ENCODE measurements at regions not wholly inside any gene's neighbourhood (a gene's known extent, or its start where the extent isn't known, plus 50 kb on each side); places are given as distances from the start of the nearest gene placed in this dataset.
"Not testable (repeated sequence)": the region's sequence is repeated elsewhere in the genome, so short reads cannot be mapped to it uniquely, and the experiment has no call there.

DNA sequence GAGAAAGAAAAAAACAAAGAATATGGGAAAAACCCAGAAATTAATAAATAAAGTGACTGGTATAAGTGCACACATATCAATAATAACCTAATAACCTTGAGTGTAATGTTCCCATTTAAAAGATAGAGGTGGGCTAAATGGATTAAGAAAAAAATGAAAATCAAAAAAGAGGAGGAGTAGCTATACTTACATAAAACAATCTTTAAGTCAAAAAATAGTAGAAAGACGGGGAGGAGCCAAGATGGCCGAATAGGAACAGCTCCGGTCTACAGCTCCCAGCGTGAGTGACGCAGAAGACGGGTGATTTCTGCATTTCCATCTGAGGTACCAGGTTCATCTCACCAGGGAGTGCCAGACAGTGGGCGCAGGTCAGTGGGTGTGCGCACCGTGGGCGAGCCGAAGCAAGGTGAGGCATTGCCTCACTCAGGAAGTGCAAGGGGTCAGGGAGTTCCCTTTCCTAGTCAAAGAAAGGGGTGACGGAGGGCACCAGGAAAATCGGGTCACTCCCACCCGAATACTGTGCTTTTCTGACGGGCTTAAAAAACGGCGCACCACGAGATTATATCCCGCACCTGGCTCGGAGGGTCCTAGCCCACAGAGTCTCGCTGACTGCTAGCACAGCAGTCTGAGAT lies 279.0 kb downstream of the RPAP3 start:
- not testable (repeated sequence) for H3K36me3 ChIP-seq (ENCODE audit: control insufficient read depth in 2 of 2, insufficient read depth in 2 of 2, low read length in 1 of 2); H3K27ac ChIP-seq (ENCODE audit: low read depth in 1 of 2, low read length in 1 of 2); H3K4me1 ChIP-seq (ENCODE audit: control insufficient read depth in 2 of 2, insufficient read depth in 2 of 2, low read length in 2 of 2); DNase-seq (ENCODE audit: low read depth in 6 of 9, low spot score in 9 of 9); H3K27me3 ChIP-seq (ENCODE audit: control insufficient read depth in 2 of 2, insufficient read depth in 1 of 2, low read length in 1 of 2); H3K9me3 ChIP-seq (ENCODE audit: control insufficient read depth in 2 of 2, insufficient read depth in 1 of 2, low read length in 1 of 2); H3K4me3 ChIP-seq (ENCODE audit: low read length in 2 of 2)
- WGBS = 96% methylated on average over 21 of the region's 21 CpGs

DNA sequence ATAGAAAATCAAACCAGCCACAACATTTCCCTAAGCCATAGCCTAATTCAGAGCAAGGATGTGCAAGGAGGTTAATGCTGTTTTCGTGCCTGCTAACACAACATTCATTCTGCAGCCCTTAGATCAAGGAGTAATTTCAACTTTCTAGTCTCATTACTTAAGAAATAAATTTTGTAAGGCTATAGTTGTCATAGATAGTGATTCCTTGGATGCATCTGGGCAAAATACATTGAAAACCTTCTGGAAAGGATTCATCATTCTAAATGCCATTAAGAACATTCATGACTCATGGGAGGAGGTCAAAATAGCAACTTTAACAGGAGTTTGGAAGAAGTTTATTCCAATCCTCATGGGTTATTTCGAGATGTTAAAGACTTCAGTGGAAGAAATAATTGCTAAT lies 283.2 kb downstream of the RPAP3 start:
- no peaks in the 10 kb centered on the region for H3K27me3 ChIP-seq (ENCODE audit: control insufficient read depth in 2 of 2, insufficient read depth in 1 of 2, low read length in 1 of 2)
- no peaks in the 10 kb centered on the region for H3K36me3 ChIP-seq (ENCODE audit: control insufficient read depth in 2 of 2, insufficient read depth in 2 of 2, low read length in 1 of 2)
- H3K9me3 ChIP-seq (ENCODE audit: control insufficient read depth in 2 of 2, insufficient read depth in 1 of 2, low read length in 1 of 2) = no peaks in the 10 kb centered on the region
- H3K4me1 ChIP-seq (ENCODE audit: control insufficient read depth in 2 of 2, insufficient read depth in 2 of 2, low read length in 2 of 2) = no peaks in the 10 kb centered on the region
- DNase-seq (ENCODE audit: low read depth in 6 of 9, low spot score in 9 of 9) = no peak
- H3K27ac ChIP-seq (ENCODE audit: low read depth in 1 of 2, low read length in 1 of 2) = no peak overlapping the region
- 90% methylated on average over 2 of the region's 2 CpGs for WGBS
- no peak overlapping the region for H3K4me3 ChIP-seq (ENCODE audit: low read length in 2 of 2)

DNA sequence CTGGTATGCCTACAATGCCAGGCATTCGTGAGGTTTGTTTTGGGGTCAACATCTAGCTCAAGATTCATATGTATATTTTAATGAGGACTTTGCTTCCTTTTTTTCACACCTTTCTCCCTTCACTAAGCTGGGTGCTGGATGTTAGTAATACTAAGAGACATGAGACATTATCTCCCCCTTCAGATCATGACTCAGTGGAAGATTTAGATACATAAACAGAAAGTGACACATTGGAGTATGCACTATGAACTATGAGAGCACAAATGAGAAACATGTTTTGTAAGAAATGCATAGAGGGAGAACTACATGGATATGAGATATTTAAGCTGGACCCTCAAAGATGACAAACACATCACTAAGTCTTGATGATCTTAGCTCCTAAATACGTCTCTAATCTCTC lies 286.3 kb downstream of the RPAP3 start:
- H3K4me3 ChIP-seq (ENCODE audit: low read length in 2 of 2) = no peak overlapping the region

DNA sequence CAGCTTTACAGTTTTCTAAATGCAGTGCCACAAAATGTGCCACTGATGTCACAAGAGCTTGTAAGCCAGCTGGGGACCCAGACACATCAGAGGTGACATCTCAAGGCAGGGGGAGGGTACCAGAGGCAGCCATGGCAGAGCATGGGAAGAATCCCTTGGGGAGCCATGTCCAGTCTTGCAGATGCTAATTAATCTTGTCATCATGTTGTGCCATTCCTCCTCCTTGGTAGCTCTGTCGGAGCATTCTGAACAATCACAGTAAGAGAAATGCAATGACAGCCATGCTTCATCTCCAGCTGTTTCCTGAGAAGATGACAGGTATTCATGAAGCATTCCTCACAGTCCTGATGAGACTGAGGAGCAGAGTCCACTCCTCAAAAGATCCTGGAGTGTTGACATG lies 287.9 kb downstream of the RPAP3 start:
- Histone ChIP-seq H3K36me3 (ENCODE audit: control insufficient read depth in 2 of 2, insufficient read depth in 2 of 2, low read length in 1 of 2) (no peaks in the 10 kb centered on the region), H3K27ac (ENCODE audit: low read depth in 1 of 2, low read length in 1 of 2) (no peak overlapping the region), H3K27me3 (ENCODE audit: control insufficient read depth in 2 of 2, insufficient read depth in 1 of 2, low read length in 1 of 2) (no peaks in the 10 kb centered on the region), H3K4me1 (ENCODE audit: control insufficient read depth in 2 of 2, insufficient read depth in 2 of 2, low read length in 2 of 2) (no peaks in the 10 kb centered on the region), H3K9me3 (ENCODE audit: control insufficient read depth in 2 of 2, insufficient read depth in 1 of 2, low read length in 1 of 2) (no peaks in the 10 kb centered on the region), H3K4me3 (ENCODE audit: low read length in 2 of 2) (no peak overlapping the region)
- no peak for DNase-seq (ENCODE audit: low read depth in 6 of 9, low spot score in 9 of 9)
- 100% methylated on average over 1 of the region's 1 CpG for WGBS

More for the DNA sequence above, 286.3 kb downstream of the RPAP3 start:
- no peaks in the 10 kb centered on the region for H3K9me3 ChIP-seq (ENCODE audit: control insufficient read depth in 2 of 2, insufficient read depth in 1 of 2, low read length in 1 of 2)
- H3K4me1 ChIP-seq (ENCODE audit: control insufficient read depth in 2 of 2, insufficient read depth in 2 of 2, low read length in 2 of 2) = no peaks in the 10 kb centered on the region
- no peaks in the 10 kb centered on the region for H3K27me3 ChIP-seq (ENCODE audit: control insufficient read depth in 2 of 2, insufficient read depth in 1 of 2, low read length in 1 of 2)
- H3K27ac ChIP-seq (ENCODE audit: low read depth in 1 of 2, low read length in 1 of 2) = no peak overlapping the region
- no peaks in the 10 kb centered on the region for H3K36me3 ChIP-seq (ENCODE audit: control insufficient read depth in 2 of 2, insufficient read depth in 2 of 2, low read length in 1 of 2)
- no peak for DNase-seq (ENCODE audit: low read depth in 6 of 9, low spot score in 9 of 9)
- WGBS = 96% methylated on average over 2 of the region's 2 CpGs

DNA sequence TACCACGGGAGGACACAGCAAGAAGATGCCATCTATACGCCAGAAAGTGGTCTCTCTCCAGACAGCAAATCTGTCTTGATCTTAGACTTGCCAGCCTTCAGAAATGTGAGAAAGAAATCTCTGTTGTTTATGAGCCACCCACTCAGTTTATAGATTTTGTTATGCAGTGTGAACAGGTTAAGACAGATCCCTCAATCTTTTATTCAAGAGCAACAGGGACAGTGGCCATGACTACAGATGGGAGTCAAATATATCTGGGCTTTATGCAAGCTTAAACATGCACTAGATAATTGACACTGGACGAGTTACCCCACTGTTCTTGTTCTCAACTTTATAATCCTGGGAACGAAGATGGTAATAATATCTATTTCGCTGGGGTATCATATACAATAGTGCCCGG lies 288.7 kb downstream of the RPAP3 start:
- Histone ChIP-seq H3K36me3 (ENCODE audit: control insufficient read depth in 2 of 2, insufficient read depth in 2 of 2, low read length in 1 of 2) (no peaks in the 10 kb centered on the region), H3K27ac (ENCODE audit: low read depth in 1 of 2, low read length in 1 of 2) (no peak overlapping the region), H3K27me3 (ENCODE audit: control insufficient read depth in 2 of 2, insufficient read depth in 1 of 2, low read length in 1 of 2) (no peaks in the 10 kb centered on the region), H3K4me3 (ENCODE audit: low read length in 2 of 2) (no peak overlapping the region), H3K4me1 (ENCODE audit: control insufficient read depth in 2 of 2, insufficient read depth in 2 of 2, low read length in 2 of 2) (no peaks in the 10 kb centered on the region), H3K9me3 (ENCODE audit: control insufficient read depth in 2 of 2, insufficient read depth in 1 of 2, low read length in 1 of 2) (no peaks in the 10 kb centered on the region)
- WGBS = 92% methylated on average over 6 of the region's 6 CpGs
- no peak for DNase-seq (ENCODE audit: low read depth in 6 of 9, low spot score in 9 of 9)

DNA sequence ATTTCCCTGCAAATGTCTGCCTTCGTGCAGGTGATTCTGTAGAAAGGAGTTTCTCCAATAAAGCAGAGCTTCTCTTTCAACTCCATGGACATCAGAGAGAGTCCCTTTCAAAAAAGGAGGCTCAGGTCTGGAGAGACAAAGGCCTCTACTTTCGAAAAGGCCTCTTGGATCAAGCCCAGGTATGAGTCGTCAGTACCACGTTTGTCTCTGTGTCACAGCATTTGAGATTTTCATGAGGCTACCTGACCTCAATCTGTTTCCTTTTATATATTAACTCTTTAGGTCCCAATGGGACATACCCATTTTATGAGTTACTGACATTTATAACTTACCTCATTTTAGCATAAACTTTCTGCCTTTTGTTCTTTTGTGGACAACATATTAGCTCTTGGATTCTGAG lies 290.8 kb downstream of the RPAP3 start:
- no peaks in the 10 kb centered on the region for H3K27me3 ChIP-seq (ENCODE audit: control insufficient read depth in 2 of 2, insufficient read depth in 1 of 2, low read length in 1 of 2)
- no peaks in the 10 kb centered on the region for H3K36me3 ChIP-seq (ENCODE audit: control insufficient read depth in 2 of 2, insufficient read depth in 2 of 2, low read length in 1 of 2)
- no peaks in the 10 kb centered on the region for H3K9me3 ChIP-seq (ENCODE audit: control insufficient read depth in 2 of 2, insufficient read depth in 1 of 2, low read length in 1 of 2)
- no peak for DNase-seq (ENCODE audit: low read depth in 6 of 9, low spot score in 9 of 9)
- H3K4me3 ChIP-seq (ENCODE audit: low read length in 2 of 2) = no peak overlapping the region
- peaks cover 5 to 12% of the 10 kb centered on the region in 2 donors for H3K4me1 ChIP-seq (ENCODE audit: control insufficient read depth in 2 of 2, insufficient read depth in 2 of 2, low read length in 2 of 2)
- no peak overlapping the region for H3K27ac ChIP-seq (ENCODE audit: low read depth in 1 of 2, low read length in 1 of 2)
- 78% methylated on average over 4 of the region's 4 CpGs for WGBS

DNA sequence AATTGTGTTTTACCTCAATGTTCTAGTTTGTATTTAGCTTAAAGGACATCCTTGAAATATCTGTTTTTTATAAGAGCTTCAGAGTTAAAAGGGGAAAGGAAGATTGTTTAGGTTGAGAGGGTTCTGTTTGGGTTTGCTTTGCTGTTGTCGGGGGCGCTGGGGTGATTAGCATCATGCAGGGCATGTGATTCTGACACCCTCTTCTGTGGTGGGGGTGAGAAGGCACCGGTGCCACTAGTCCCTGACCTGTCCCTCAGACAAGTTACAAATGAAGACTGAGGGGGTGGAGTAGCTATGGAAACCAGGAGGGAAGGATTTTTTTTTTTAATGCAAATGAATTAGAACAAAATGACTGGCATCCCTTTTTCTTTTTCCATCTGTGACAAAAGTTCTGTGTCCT lies 291.3 kb downstream of the RPAP3 start:
- Histone ChIP-seq H3K4me3 (ENCODE audit: low read length in 2 of 2) (no peak overlapping the region), H3K9me3 (ENCODE audit: control insufficient read depth in 2 of 2, insufficient read depth in 1 of 2, low read length in 1 of 2) (no peaks in the 10 kb centered on the region), H3K27ac (ENCODE audit: low read depth in 1 of 2, low read length in 1 of 2) (no peak overlapping the region), H3K4me1 (ENCODE audit: control insufficient read depth in 2 of 2, insufficient read depth in 2 of 2, low read length in 2 of 2) (peaks cover 5 to 12% of the 10 kb centered on the region in 2 donors), H3K27me3 (ENCODE audit: control insufficient read depth in 2 of 2, insufficient read depth in 1 of 2, low read length in 1 of 2) (no peaks in the 10 kb centered on the region), H3K36me3 (ENCODE audit: control insufficient read depth in 2 of 2, insufficient read depth in 2 of 2, low read length in 1 of 2) (no peaks in the 10 kb centered on the region)
- no peak for DNase-seq (ENCODE audit: low read depth in 6 of 9, low spot score in 9 of 9)
- 95% methylated on average over 3 of the region's 3 CpGs for WGBS

DNA sequence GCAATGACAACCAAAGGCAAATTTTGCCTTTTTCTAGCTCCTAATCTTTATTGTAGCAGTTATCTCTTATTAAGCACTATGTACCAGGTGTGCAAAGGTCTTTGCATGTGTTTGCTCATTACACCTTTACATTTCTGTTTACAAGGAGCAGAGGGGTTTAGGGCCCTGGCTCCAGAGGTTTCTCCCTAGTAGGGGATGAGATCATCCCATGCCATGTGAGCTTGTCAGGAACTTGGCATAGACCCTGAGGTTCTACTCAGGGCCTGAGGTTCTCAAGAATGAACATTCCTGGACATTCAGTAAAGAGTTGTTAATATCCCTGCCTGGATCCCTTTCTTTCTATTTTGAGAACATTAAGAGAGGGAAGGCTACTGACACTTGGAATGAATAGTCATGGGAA lies 292.0 kb downstream of the RPAP3 start:
- no peak for DNase-seq (ENCODE audit: low read depth in 6 of 9, low spot score in 9 of 9)
- H3K36me3 ChIP-seq (ENCODE audit: control insufficient read depth in 2 of 2, insufficient read depth in 2 of 2, low read length in 1 of 2) = no peaks in the 10 kb centered on the region
- H3K9me3 ChIP-seq (ENCODE audit: control insufficient read depth in 2 of 2, insufficient read depth in 1 of 2, low read length in 1 of 2) = no peaks in the 10 kb centered on the region
- no peak overlapping the region for H3K4me3 ChIP-seq (ENCODE audit: low read length in 2 of 2)
- H3K4me1 ChIP-seq (ENCODE audit: control insufficient read depth in 2 of 2, insufficient read depth in 2 of 2, low read length in 2 of 2) = peaks cover 5 to 12% of the 10 kb centered on the region in 2 donors
- no peaks in the 10 kb centered on the region for H3K27me3 ChIP-seq (ENCODE audit: control insufficient read depth in 2 of 2, insufficient read depth in 1 of 2, low read length in 1 of 2)
- H3K27ac ChIP-seq (ENCODE audit: low read depth in 1 of 2, low read length in 1 of 2) = no peak overlapping the region

DNA sequence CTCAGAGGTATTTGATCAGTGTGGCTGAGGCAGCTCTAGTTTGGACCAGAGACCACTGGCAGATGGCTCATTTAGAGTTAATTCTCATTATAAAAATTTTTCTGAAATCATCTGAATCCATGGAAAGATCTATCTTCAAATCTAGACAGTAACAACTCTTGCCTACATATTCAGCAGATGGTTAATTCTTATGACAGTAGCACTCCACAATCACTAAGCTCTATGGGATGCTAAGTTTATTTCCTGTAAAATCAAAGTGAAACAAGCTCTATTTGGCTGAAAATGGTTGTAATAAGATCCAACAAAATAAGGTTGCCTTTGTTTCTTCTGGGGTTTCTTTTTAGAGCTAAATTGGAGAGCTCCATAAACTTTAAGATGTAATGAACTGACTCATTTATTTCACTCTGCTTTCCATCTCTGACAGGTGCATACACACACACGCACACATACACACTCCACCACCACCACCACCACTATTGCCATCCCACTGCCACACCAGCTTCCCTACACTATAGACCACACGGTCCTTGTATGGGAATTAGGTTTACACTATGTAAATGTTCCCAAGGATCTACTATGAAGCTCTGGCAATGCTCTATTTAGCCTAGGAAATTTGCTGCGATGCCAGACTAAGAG lies 293.1 kb downstream of the RPAP3 start:
- no peak overlapping the region for H3K27ac ChIP-seq (ENCODE audit: low read depth in 1 of 2, low read length in 1 of 2)
- no peak for DNase-seq (ENCODE audit: low read depth in 6 of 9, low spot score in 9 of 9)
- no peaks in the 10 kb centered on the region for H3K9me3 ChIP-seq (ENCODE audit: control insufficient read depth in 2 of 2, insufficient read depth in 1 of 2, low read length in 1 of 2)
- 97% methylated on average over 3 of the region's 3 CpGs for WGBS
- H3K4me3 ChIP-seq (ENCODE audit: low read length in 2 of 2) = no peak overlapping the region
- no peaks in the 10 kb centered on the region for H3K36me3 ChIP-seq (ENCODE audit: control insufficient read depth in 2 of 2, insufficient read depth in 2 of 2, low read length in 1 of 2)
- no peaks in the 10 kb centered on the region for H3K27me3 ChIP-seq (ENCODE audit: control insufficient read depth in 2 of 2, insufficient read depth in 1 of 2, low read length in 1 of 2)
- peaks cover 5 to 16% of the 10 kb centered on the region in 2 donors for H3K4me1 ChIP-seq (ENCODE audit: control insufficient read depth in 2 of 2, insufficient read depth in 2 of 2, low read length in 2 of 2)

Data from thymus (tissue), 11 donors.